Sigmoid colon (tissue), 4 donors: ENCODE measurements at regions not wholly inside any gene's neighbourhood (a gene's known extent, or its start where the extent isn't known, plus 50 kb on each side); places are given as distances from the start of the nearest gene placed in this dataset.

ENCODE experiments used
- POLR2AphosphoS5 ChIP-seq, 4 donors: sonication (generic); formaldehyde crosslinking; IDR thresholded peaks; one replicate each; pipeline ENCODE4 v1.6.1; 2017; ENCODE audit warnings: antibody characterized with exemption in 4 of 4
- TF ChIP-seq, protein P1 (sequence below), 4 experiments: fragments of 450-650 bp in 3 of 4; fragments of 200-600 bp in 1 of 4; IDR thresholded peaks; one replicate each; pipeline ENCODE4 v1.5.1; 2016 to 2019; ENCODE audit warnings: antibody characterized with exemption in 4 of 4, mild to moderate bottlenecking in 3 of 4, moderate library complexity in 2 of 4

DNA sequence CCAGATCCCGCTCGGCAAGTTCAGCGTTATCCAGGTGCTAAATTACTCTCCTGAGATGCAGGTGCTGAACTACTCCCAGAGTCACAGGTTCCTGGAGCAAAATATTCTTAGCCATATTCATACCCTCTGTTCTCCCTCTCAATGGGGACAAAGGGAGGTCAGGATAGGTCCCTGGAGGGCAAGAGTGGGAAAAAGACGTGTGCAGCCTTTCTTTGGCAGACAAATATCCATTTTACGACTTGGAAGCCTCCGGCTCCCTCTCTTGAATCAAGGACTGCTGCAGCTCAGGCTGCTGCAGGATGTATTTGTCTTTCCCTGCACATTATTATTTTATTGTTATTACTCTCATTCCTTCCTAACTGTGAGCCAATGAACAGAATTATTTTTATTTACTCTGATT, 590.2 kb downstream of the NR2F1-AS1 start:
- no peak for TF ChIP-seq POLR2AphosphoS5 (IDR thresholded peaks at IDR 0.05)
- TF ChIP-seq, protein P1, sequence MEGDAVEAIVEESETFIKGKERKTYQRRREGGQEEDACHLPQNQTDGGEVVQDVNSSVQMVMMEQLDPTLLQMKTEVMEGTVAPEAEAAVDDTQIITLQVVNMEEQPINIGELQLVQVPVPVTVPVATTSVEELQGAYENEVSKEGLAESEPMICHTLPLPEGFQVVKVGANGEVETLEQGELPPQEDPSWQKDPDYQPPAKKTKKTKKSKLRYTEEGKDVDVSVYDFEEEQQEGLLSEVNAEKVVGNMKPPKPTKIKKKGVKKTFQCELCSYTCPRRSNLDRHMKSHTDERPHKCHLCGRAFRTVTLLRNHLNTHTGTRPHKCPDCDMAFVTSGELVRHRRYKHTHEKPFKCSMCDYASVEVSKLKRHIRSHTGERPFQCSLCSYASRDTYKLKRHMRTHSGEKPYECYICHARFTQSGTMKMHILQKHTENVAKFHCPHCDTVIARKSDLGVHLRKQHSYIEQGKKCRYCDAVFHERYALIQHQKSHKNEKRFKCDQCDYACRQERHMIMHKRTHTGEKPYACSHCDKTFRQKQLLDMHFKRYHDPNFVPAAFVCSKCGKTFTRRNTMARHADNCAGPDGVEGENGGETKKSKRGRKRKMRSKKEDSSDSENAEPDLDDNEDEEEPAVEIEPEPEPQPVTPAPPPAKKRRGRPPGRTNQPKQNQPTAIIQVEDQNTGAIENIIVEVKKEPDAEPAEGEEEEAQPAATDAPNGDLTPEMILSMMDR (IDR thresholded peaks at IDR 0.05), result no peak
